ENCODE measurements at regions not wholly inside any gene's neighbourhood (a gene's known extent, or its start where the extent isn't known, plus 50 kb on each side); places are given as distances from the start of the nearest gene placed in this dataset.
"Not testable (repeated sequence)": the region's sequence is repeated elsewhere in the genome, so short reads cannot be mapped to it uniquely, and the experiment has no call there.

GRCh38 chr18:60017371-60017770 is 117.6 kb downstream of the PMAIP1 start:
- DNase-seq (ENCODE audit: low read depth) = no peak

GRCh38 chr18:60015826-60016225 is 116.0 kb downstream of the PMAIP1 start:
- not testable (repeated sequence) for DNase-seq (ENCODE audit: low read depth)

DNA sequence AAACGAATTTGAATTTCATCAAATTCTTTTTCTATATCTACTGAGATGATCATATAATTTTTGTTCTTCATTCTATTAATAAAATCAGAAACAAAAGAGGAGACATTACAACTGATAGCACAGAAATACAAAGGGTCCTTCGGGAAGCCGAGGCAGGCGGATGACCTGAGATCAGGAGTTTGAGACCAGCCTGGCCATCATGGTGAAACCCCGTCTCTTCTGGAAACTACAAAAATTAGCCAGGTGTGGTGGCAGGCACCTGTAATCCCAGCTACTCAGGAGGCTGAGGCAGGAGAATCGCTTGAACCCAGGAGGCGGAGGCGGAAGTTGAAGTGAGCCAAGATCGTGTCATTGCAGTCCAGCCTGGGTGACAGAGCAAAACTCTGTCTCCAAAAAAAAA is 113.4 kb downstream of the PMAIP1 start:
- not testable (repeated sequence) for DNase-seq (ENCODE audit: low read depth)

DNA sequence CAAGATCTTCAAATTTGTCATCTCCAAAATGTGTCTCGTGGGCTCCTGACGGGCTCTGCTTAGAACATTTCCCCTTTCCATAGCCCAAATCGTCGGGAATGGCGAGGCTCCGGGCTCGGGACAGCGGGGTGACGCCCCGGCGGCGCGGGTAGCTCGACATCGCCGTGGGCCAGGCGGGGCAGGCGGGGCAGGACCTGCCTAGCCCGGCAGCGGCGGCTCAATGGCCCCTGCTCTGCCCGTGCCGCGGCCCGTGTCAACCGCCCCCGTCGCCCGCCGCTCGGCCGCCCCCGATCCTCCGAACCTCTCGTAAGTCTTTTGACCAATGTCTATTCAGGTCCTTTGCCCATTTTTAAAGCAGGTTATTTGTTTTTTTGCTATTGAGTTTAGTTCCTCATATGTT is 111.2 kb downstream of the PMAIP1 start:
- no peak for DNase-seq (ENCODE audit: low read depth)

GRCh38 chr18:60010513-60010912 is 110.7 kb downstream of the PMAIP1 start:
- no peak for DNase-seq (ENCODE audit: low read depth)

DNA sequence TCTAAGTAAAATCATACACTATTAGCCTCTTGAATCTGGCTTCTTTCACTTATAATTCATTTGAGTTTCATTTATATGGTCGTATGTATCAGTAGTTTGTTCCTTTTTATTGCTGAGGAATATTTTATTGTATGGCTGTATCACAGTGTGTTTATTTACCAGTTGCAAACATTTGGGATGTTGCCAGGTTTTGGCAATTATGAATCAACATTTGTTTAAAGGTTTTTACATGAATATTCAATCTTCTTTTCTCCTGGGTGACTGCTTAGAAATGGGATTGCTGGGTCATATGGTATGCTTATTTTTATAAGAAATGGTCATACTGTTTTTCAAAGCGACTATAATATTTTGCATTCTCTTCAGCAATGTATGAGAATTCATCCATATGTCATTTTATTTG is 107.9 kb downstream of the PMAIP1 start:
- no peak for DNase-seq (ENCODE audit: low read depth)

- DNase-seq (ENCODE audit: low read depth) = no peak
These were observed 103.9 kb downstream of the PMAIP1 start for GRCh38 chr18:60003610-60004185.

GRCh38 chr18:59996370-59996966 is 96.7 kb downstream of the PMAIP1 start:
- peak; percentile 59 for DNase-seq (ENCODE audit: low read depth)

DNA sequence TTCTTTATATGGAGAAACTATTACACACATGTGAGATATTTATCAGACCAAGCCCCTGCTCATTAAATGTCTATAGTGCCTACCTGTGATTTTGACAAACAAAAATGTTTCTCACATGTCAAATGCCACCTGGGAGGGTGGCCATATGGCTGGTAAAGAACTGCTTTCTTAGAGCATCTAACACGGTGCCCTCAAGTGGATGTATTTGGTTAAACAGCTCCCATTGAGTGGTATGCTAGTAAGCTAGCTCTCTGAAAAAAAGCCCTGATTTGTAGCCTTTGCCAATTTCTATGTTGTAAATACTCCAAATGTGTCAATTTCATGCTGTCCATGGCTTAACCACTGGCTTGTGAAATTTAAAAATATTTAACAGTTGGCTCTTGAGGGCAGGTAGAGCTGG is 94.6 kb downstream of the PMAIP1 start:
- peak; percentile 17 for DNase-seq (ENCODE audit: low read depth)

DNA sequence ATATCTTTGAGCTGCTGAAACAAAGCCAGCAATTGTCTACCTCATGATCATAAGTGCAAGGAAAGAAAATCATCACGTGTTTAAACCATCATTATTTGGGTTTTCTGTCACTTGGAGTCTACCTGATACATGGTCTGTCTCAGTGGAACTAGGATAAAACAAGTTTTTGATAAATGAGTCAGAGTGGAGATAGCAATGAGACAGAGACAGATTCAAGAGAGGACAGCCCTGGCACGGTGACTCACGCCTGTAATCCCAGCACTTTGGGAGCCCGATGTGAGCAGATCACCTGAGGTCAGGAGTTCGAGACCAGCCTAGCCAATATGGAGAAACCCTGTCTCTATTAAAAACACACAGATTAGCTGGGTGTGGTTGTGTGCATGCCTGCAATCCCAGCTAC is 93.8 kb downstream of the PMAIP1 start:
- no peak for DNase-seq (ENCODE audit: low read depth)

GRCh38 chr18:59990121-59990823 is 90.5 kb downstream of the PMAIP1 start:
- DNase-seq (ENCODE audit: low read depth) = peak; percentile 67

DNA sequence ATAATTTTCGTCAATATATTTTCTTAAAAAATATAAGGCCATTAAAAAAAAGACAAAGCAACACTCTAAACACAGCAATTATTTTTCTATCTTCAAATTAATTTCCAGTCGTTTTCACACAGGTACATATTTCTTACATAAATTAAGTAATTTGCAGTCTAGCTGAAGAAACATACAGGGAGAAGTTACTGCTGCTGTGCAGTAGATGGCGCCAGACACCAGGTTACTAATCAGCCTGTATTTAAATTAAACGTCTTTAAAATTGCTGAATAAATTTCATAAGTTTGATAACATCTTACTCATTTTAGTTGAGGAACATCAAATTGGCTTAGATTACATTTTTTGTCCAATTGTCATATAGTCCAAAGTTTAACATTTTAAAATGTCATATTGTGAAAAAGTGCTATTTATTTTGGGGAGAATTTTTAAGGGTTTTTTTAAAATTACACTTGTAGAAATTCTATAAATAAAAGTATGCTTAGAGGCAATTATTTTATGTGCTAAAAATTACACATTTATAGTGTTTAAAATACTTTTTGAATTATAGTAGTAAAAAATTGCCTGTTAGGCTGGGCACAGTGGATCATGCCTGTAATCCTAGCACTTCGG is 88.4 kb downstream of the PMAIP1 start:
- peak; percentile 50 for DNase-seq (ENCODE audit: low read depth)

- no peak for DNase-seq (ENCODE audit: low read depth)
These were observed 87.3 kb downstream of the PMAIP1 start for GRCh38 chr18:59987102-59987501.

- DNase-seq (ENCODE audit: low read depth) = no peak
These were observed 86.3 kb downstream of the PMAIP1 start for GRCh38 chr18:59986139-59986538.

GRCh38 chr18:59985289-59985688 is 85.5 kb downstream of the PMAIP1 start:
- DNase-seq (ENCODE audit: low read depth) = peak; percentile 6

DNA sequence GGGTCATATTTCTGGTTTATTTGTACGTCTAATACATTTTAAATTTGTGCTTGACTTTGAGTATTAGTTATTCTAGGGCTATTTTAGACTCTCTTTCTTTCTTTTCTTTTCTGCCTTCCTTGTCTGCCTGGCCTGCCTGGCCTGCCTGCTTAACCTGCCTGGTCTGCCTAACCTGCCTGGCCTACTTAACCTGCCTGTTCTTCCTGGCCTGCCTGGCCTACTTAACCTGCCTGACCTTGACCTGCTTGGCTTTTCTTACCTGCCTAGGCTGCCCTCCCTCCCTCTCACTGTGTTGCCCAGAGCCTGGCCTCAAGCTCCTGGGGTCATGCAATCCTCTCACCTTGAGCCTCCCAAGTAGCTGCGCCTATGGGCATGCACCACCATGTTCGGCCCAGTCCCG is 83.7 kb downstream of the PMAIP1 start:
- no peak for DNase-seq (ENCODE audit: low read depth)

DNA sequence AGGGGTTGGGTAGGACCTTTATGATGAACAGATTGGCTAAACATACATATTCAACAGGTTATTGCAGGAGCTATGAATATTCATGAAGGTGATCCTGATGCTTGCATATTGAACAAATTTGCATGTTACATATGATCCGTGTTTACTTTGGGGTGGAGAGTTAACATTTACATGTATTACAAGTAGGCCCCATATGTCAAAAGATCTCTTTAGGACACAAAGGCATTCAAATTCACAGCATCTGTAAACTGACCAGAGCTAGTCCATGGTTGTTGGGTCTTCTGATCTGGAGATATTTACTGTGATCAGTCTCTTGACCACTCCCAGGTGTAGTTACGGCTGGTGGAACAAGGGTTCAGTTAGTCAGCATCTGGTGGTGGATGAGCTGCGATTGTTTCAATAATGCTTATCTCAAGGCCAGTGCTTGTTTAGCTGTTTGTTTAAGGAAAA is 80.4 kb downstream of the PMAIP1 start:
- no peak for DNase-seq (ENCODE audit: low read depth)

- DNase-seq (ENCODE audit: low read depth) = no peak
These were observed 72.2 kb downstream of the PMAIP1 start for GRCh38 chr18:59971871-59972428.

- not testable (repeated sequence) for DNase-seq (ENCODE audit: low read depth)
These were observed 71.3 kb downstream of the PMAIP1 start for GRCh38 chr18:59971144-59971543.

GRCh38 chr18:59969477-59970028 is 69.8 kb downstream of the PMAIP1 start:
- not testable (repeated sequence) for DNase-seq (ENCODE audit: low read depth)

GRCh38 chr18:59968583-59968982 is 68.8 kb downstream of the PMAIP1 start:
- DNase-seq (ENCODE audit: low read depth) = no peak

DNA sequence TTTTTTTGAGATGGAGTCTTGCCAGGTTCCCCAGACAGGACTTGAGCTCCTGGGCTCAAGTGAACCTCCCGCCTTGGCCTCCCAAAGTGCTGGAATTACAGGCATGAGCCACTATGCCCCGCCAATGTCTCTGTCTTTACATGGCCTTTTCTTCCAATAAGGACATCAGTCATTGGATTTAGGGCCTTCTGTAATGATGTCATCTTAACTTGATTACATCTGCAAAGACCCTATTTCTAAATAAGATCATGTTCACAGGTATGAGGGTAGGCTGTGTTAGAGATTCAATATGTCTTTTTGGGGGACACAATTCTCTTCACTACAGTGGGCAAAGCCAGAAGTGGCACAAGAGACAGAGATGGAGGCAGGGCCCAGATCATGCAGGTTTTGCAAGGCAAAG is 68.1 kb downstream of the PMAIP1 start:
- DNase-seq (ENCODE audit: low read depth) = no peak
